ENCODE measurements at regions not wholly inside any gene's neighbourhood (a gene's known extent, or its start where the extent isn't known, plus 50 kb on each side); places are given as distances from the start of the nearest gene placed in this dataset.
"Not testable (repeated sequence)": the region's sequence is repeated elsewhere in the genome, so short reads cannot be mapped to it uniquely, and the experiment has no call there.

DNA sequence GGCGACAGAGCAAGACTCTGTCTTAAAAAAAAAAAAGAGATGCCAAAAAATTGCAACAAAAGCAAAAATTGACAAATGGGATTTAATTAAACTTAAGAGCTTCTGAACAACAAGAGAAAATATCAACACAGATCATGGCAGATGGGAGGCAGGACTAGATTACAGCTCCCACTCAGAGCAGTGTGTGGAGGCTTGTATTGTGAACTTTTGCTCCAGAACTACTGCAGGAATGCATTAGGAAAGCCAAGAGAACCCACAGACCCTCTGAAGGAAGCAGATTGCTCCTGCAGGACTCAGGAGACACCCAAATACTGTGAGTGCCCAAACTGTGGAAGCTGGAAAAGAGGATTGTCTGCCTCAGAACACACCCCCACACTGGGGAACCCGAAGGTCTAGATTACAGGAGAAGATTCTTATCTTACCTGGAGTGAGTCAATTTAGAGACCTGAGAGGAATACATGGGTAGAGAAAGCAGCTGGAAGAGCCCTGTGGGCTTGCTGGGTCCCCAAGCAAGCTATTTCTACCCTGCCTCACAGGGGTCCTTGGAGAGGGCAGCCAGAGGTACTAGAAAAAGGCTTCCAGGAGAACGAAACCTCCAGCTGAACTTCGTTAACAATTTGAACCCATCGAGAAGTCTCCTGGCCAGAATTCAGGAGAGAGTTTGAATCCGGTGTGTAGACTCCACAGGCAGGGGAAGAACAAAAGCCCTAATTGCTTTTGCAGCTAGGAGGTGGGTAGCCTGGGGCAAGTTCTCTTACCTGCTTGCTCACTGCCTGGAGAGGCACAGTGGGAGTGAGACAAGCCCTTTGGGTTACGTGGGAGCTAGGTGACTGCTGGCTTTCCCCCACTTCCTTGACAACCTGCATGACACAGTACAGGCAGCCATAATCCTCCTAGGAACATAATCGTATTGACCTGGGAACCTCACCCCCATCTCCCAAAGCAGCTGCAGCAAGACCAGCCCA lies 593.4 kb upstream of the RGMB start:
- Histone ChIP-seq H3K4me3 (ENCODE audit: low read depth in 1 of 2, low read length in 2 of 2) (no peak overlapping the region), H3K4me1 (ENCODE audit: control insufficient read depth in 1 of 2, insufficient read depth in 2 of 2, low read length in 2 of 2) (no peaks in the 10 kb centered on the region), H3K27me3 (ENCODE audit: low read depth, low read length) (no peaks in the 10 kb centered on the region), H3K36me3 (ENCODE audit: control insufficient read depth in 1 of 2, insufficient read depth in 2 of 2, low read length in 2 of 2) (no peaks in the 10 kb centered on the region), H3K27ac (ENCODE audit: low read length) (no peak overlapping the region), H3K9me3 (ENCODE audit: control insufficient read depth in 1 of 2, low read length in 2 of 2) (no peaks in the 10 kb centered on the region)

GRCh38 chr5:98186128-98186527 lies 587.3 kb upstream of the RGMB start:
- H3K27ac ChIP-seq (ENCODE audit: low read length), result no peak overlapping the region

GRCh38 chr5:98187945-98188344 lies 585.5 kb upstream of the RGMB start:
- Histone ChIP-seq H3K27ac (ENCODE audit: low read length) (no peak overlapping the region), H3K4me1 (ENCODE audit: control insufficient read depth in 1 of 2, insufficient read depth in 2 of 2, low read length in 2 of 2) (no peaks in the 10 kb centered on the region), H3K27me3 (ENCODE audit: low read depth, low read length) (no peaks in the 10 kb centered on the region), H3K36me3 (ENCODE audit: control insufficient read depth in 1 of 2, insufficient read depth in 2 of 2, low read length in 2 of 2) (no peaks in the 10 kb centered on the region), H3K9me3 (ENCODE audit: control insufficient read depth in 1 of 2, low read length in 2 of 2) (no peaks in the 10 kb centered on the region), H3K4me3 (ENCODE audit: low read depth in 1 of 2, low read length in 2 of 2) (no peak overlapping the region)

More at GRCh38 chr5:98186128-98186527, 587.3 kb upstream of the RGMB start:
- Histone ChIP-seq H3K27me3 (ENCODE audit: low read depth, low read length) (no peaks in the 10 kb centered on the region), H3K9me3 (ENCODE audit: control insufficient read depth in 1 of 2, low read length in 2 of 2) (no peaks in the 10 kb centered on the region), H3K4me3 (ENCODE audit: low read depth in 1 of 2, low read length in 2 of 2) (no peak overlapping the region), H3K36me3 (ENCODE audit: control insufficient read depth in 1 of 2, insufficient read depth in 2 of 2, low read length in 2 of 2) (no peaks in the 10 kb centered on the region), H3K4me1 (ENCODE audit: control insufficient read depth in 1 of 2, insufficient read depth in 2 of 2, low read length in 2 of 2) (no peaks in the 10 kb centered on the region)

GRCh38 chr5:98190344-98190743 lies 583.1 kb upstream of the RGMB start:
- not testable (repeated sequence) for H3K4me3 ChIP-seq (ENCODE audit: low read depth in 1 of 2, low read length in 2 of 2); H3K9me3 ChIP-seq (ENCODE audit: control insufficient read depth in 1 of 2, low read length in 2 of 2); H3K4me1 ChIP-seq (ENCODE audit: control insufficient read depth in 1 of 2, insufficient read depth in 2 of 2, low read length in 2 of 2); H3K36me3 ChIP-seq (ENCODE audit: control insufficient read depth in 1 of 2, insufficient read depth in 2 of 2, low read length in 2 of 2); H3K27me3 ChIP-seq (ENCODE audit: low read depth, low read length); H3K27ac ChIP-seq (ENCODE audit: low read length)

GRCh38 chr5:98193921-98194760 lies 579.3 kb upstream of the RGMB start:
- no peaks in the 10 kb centered on the region for H3K36me3 ChIP-seq (ENCODE audit: control insufficient read depth in 1 of 2, insufficient read depth in 2 of 2, low read length in 2 of 2)
- H3K27me3 ChIP-seq (ENCODE audit: low read depth, low read length), result no peaks in the 10 kb centered on the region
- H3K27ac ChIP-seq (ENCODE audit: low read length), result no peak overlapping the region
- no peaks in the 10 kb centered on the region for H3K9me3 ChIP-seq (ENCODE audit: control insufficient read depth in 1 of 2, low read length in 2 of 2)
- no peak overlapping the region for H3K4me3 ChIP-seq (ENCODE audit: low read depth in 1 of 2, low read length in 2 of 2)
- H3K4me1 ChIP-seq (ENCODE audit: control insufficient read depth in 1 of 2, insufficient read depth in 2 of 2, low read length in 2 of 2), result no peaks in the 10 kb centered on the region

- no peaks in the 10 kb centered on the region for H3K4me1 ChIP-seq (ENCODE audit: control insufficient read depth in 1 of 2, insufficient read depth in 2 of 2, low read length in 2 of 2)
- H3K27me3 ChIP-seq (ENCODE audit: low read depth, low read length), result no peaks in the 10 kb centered on the region
- H3K36me3 ChIP-seq (ENCODE audit: control insufficient read depth in 1 of 2, insufficient read depth in 2 of 2, low read length in 2 of 2), result no peaks in the 10 kb centered on the region
Measured at GRCh38 chr5:98200726-98201541, 572.5 kb upstream of the RGMB start.

GRCh38 chr5:98204798-98205197 lies 568.7 kb upstream of the RGMB start:
- no peak overlapping the region for H3K27ac ChIP-seq (ENCODE audit: low read length)

More at GRCh38 chr5:98200726-98201541, 572.5 kb upstream of the RGMB start:
- no peaks in the 10 kb centered on the region for H3K9me3 ChIP-seq (ENCODE audit: control insufficient read depth in 1 of 2, low read length in 2 of 2)
- no peak overlapping the region for H3K4me3 ChIP-seq (ENCODE audit: low read depth in 1 of 2, low read length in 2 of 2)
- no peak overlapping the region for H3K27ac ChIP-seq (ENCODE audit: low read length)

GRCh38 chr5:98205691-98206461 lies 567.6 kb upstream of the RGMB start:
- no peaks in the 10 kb centered on the region for H3K27me3 ChIP-seq (ENCODE audit: low read depth, low read length)
- H3K36me3 ChIP-seq (ENCODE audit: control insufficient read depth in 1 of 2, insufficient read depth in 2 of 2, low read length in 2 of 2), result no peaks in the 10 kb centered on the region
- no peak overlapping the region for H3K4me3 ChIP-seq (ENCODE audit: low read depth in 1 of 2, low read length in 2 of 2)
- H3K27ac ChIP-seq (ENCODE audit: low read length), result no peak overlapping the region
- H3K9me3 ChIP-seq (ENCODE audit: control insufficient read depth in 1 of 2, low read length in 2 of 2), result no peaks in the 10 kb centered on the region
- H3K4me1 ChIP-seq (ENCODE audit: control insufficient read depth in 1 of 2, insufficient read depth in 2 of 2, low read length in 2 of 2), result no peaks in the 10 kb centered on the region

More at GRCh38 chr5:98204798-98205197, 568.7 kb upstream of the RGMB start:
- no peaks in the 10 kb centered on the region for H3K4me1 ChIP-seq (ENCODE audit: control insufficient read depth in 1 of 2, insufficient read depth in 2 of 2, low read length in 2 of 2)
- H3K4me3 ChIP-seq (ENCODE audit: low read depth in 1 of 2, low read length in 2 of 2), result no peak overlapping the region
- no peaks in the 10 kb centered on the region for H3K27me3 ChIP-seq (ENCODE audit: low read depth, low read length)
- H3K9me3 ChIP-seq (ENCODE audit: control insufficient read depth in 1 of 2, low read length in 2 of 2), result no peaks in the 10 kb centered on the region
- H3K36me3 ChIP-seq (ENCODE audit: control insufficient read depth in 1 of 2, insufficient read depth in 2 of 2, low read length in 2 of 2), result no peaks in the 10 kb centered on the region

DNA sequence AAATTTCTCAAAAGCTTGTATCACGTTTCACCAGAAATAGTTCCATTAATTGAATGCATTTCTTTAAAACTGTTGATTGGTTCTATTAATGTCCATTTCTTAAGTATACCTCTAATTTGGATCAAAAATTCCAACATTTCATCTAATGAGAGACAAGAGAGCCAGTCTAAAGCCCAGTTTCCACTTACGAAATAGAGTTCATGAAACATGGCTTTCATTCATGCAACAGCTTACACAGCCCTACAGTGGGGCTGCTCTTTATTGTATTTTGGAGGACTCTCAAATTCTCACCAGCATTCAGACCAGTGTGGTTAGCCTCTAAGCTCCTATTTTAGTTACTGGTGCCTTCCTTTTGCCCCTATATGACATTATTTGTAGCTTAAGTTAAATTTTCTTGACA lies 566.9 kb upstream of the RGMB start:
- no peaks in the 10 kb centered on the region for H3K4me1 ChIP-seq (ENCODE audit: control insufficient read depth in 1 of 2, insufficient read depth in 2 of 2, low read length in 2 of 2)
- no peak overlapping the region for H3K4me3 ChIP-seq (ENCODE audit: low read depth in 1 of 2, low read length in 2 of 2)
- H3K9me3 ChIP-seq (ENCODE audit: control insufficient read depth in 1 of 2, low read length in 2 of 2), result no peaks in the 10 kb centered on the region
- no peak overlapping the region for H3K27ac ChIP-seq (ENCODE audit: low read length)
- no peaks in the 10 kb centered on the region for H3K27me3 ChIP-seq (ENCODE audit: low read depth, low read length)
- H3K36me3 ChIP-seq (ENCODE audit: control insufficient read depth in 1 of 2, insufficient read depth in 2 of 2, low read length in 2 of 2), result no peaks in the 10 kb centered on the region

DNA sequence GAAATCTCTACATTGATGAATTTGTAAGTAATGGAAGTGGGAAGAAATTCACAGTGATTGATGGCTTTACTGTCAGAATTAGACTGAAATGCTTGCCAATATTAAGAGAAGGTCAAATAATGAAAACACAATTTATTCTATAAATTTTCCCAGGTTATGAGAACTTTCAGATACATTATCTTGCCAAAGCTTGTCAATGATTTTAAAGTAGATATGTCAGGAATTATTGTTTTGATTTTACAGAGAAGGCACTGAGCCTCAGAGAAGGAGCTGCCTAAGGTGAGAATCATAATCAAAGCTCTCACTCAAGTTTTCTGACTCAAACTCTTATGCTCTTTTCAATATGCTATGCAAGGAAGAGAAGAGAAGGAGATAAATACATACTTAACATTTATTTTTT lies 564.0 kb upstream of the RGMB start:
- Histone ChIP-seq H3K4me1 (ENCODE audit: control insufficient read depth in 1 of 2, insufficient read depth in 2 of 2, low read length in 2 of 2) (no peaks in the 10 kb centered on the region), H3K27ac (ENCODE audit: low read length) (no peak overlapping the region), H3K4me3 (ENCODE audit: low read depth in 1 of 2, low read length in 2 of 2) (no peak overlapping the region), H3K27me3 (ENCODE audit: low read depth, low read length) (no peaks in the 10 kb centered on the region), H3K9me3 (ENCODE audit: control insufficient read depth in 1 of 2, low read length in 2 of 2) (no peaks in the 10 kb centered on the region), H3K36me3 (ENCODE audit: control insufficient read depth in 1 of 2, insufficient read depth in 2 of 2, low read length in 2 of 2) (no peaks in the 10 kb centered on the region)
